B cell (primary cell): ENCODE measurements at regions not wholly inside any gene's neighbourhood (a gene's known extent, or its start where the extent isn't known, plus 50 kb on each side); places are given as distances from the start of the nearest gene placed in this dataset.

ENCODE experiments used
- CTCF ChIP-seq: fragments of 200-600 bp; IDR thresholded peaks from one replicate; pipeline ENCODE4 v1.8.0; 2022; ENCODE audit warnings: antibody characterized with exemption, mild to moderate bottlenecking
- EZH2 ChIP-seq: IDR thresholded peaks from 2 replicates; pipeline ENCODE4 v1.6.1; 2012; ENCODE audit warnings: borderline replicate concordance, low read depth, mild to moderate bottlenecking, moderate library complexity, low read length; ENCODE audit not compliant: insufficient read depth, poor library complexity, severe bottlenecking

DNA sequence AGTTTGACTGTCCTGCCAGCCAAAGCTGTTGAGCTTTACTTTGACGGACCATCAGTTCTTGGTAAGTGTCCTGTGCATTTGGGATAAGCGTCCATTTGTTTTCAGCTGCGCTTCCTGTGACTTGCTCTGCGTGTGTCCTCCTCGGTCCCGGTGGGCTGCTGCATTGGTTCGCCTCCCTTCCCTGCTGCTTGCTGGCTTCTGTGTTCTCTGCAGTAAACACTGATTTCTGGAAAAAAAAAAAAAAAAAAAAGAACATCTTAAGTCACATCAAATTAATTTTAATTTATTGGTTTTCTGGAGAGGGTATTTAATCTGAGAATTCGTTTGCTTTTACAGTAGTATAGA lies 264.1 kb downstream of the SEC23A start:
- TF ChIP-seq EZH2 (no peak), CTCF (no peak)
